LNCaP clone FGC (cell line): ENCODE measurements at regions not wholly inside any gene's neighbourhood (a gene's known extent, or its start where the extent isn't known, plus 50 kb on each side); places are given as distances from the start of the nearest gene placed in this dataset.

Experiments used
- DNase-seq: peaks from one replicate; pipeline ENCODE4 v3.0.0-alpha.2; 2011; ENCODE audit warnings: low read depth
- H3K4me3 ChIP-seq: 2 replicates; pipeline ENCODE4 v1.5.1; 2011; ENCODE audit warnings: mild to moderate bottlenecking, low read depth, low read length, control low read depth
- TF ChIP-seq, protein P1 (sequence below): IDR thresholded peaks from 2 replicates; pipeline ENCODE4 v1.5.1; 2012; ENCODE audit warnings: mild to moderate bottlenecking; ENCODE audit not compliant: control insufficient read depth, insufficient read depth; ENCODE audit errors: extremely low read depth

DNA sequence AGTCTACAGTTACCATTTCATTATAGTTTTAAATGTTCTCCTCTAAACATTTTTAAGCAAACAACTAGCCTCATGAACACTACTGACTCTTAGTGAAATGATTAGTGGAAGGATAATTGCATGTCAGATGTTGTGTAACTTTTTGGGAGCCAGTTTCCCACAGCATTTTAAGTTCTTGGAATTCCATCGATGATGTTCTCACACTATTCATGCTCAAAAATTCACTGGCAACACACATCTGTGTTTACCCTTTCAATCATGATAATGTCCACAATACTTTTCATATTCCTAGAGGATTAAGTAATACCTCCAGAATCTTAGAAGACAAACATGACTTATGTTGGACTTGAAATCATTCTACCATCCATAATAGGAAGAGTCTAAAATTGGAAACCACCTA lies 678.1 kb upstream of the ID4 start:
- TF ChIP-seq, protein P1, sequence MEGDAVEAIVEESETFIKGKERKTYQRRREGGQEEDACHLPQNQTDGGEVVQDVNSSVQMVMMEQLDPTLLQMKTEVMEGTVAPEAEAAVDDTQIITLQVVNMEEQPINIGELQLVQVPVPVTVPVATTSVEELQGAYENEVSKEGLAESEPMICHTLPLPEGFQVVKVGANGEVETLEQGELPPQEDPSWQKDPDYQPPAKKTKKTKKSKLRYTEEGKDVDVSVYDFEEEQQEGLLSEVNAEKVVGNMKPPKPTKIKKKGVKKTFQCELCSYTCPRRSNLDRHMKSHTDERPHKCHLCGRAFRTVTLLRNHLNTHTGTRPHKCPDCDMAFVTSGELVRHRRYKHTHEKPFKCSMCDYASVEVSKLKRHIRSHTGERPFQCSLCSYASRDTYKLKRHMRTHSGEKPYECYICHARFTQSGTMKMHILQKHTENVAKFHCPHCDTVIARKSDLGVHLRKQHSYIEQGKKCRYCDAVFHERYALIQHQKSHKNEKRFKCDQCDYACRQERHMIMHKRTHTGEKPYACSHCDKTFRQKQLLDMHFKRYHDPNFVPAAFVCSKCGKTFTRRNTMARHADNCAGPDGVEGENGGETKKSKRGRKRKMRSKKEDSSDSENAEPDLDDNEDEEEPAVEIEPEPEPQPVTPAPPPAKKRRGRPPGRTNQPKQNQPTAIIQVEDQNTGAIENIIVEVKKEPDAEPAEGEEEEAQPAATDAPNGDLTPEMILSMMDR = no peak
- no peak overlapping the region for H3K4me3 ChIP-seq
- DNase-seq = no peak

DNA sequence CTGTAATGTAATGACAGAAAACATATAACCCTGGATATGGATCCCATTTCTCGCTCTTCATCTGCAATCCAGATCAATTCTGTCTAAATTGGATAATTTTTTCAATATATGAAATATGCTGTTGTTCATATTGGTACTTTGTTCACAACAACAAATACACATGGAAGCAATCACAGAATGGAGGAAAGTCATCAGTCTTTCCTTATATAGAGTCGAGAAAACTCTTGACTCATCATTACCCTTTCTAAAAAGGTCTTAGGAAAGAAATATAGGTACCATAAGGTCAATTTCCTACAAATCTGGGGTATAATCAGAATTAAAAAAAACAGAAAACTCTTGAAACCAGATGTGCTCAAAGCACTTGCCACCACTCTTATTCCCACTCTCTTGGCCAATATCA lies 677.6 kb upstream of the ID4 start:
- no peak for DNase-seq
- TF ChIP-seq, protein P1 = no peak
- H3K4me3 ChIP-seq = no peak overlapping the region

DNA sequence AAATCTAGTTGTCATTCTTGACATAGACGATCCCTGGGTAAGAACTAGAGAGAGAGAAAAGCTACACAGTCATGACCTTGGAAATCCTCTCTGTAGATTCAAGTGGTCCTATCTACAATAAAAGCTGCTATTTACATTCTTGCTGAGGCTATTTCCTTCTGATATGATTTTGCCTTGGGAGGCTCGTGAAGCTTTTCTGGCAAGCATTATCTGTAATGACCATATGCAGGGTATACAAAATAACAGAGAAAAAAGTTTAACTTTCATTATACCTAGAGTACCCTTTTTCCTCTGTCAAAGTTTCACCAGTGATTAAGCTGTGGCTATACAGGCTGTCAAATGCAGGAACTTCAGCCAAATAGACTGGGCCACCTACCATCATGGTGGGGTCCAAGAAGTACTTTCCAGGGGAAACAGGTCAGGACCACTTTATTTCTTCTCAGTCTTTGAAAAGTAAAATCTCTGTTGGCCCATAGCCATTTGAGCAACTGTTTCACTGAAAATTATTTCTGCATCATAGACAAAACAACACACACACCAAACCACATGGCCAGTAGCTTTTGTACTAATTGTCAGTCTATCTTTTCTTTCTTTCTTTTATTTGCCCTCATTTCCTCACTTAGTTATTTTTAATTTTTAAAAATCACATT lies 677.0 kb upstream of the ID4 start:
- TF ChIP-seq, protein P1 = no peak
- no peak for DNase-seq
- H3K4me3 ChIP-seq = no peak overlapping the region

DNA sequence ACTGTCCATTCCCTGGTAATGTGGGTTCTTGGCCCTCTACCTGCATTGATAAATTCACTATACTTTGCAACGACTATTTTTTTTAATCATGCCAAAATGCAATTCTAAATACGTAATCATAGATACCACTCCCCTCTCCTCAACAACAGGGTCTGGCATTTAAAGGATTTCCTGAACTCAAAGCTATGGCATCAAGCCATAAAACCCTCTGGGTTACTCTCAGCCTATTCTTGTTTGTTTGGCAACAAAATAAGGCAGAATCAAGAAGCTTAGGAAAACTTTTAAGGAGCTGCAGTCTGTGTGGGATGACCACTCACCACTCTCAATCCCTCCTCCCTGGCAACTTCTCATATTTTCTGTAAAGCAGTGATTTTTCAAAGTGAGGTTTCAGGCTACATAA lies 669.9 kb upstream of the ID4 start:
- TF ChIP-seq, protein P1 = no peak
- no peak overlapping the region for H3K4me3 ChIP-seq
- DNase-seq = no peak

DNA sequence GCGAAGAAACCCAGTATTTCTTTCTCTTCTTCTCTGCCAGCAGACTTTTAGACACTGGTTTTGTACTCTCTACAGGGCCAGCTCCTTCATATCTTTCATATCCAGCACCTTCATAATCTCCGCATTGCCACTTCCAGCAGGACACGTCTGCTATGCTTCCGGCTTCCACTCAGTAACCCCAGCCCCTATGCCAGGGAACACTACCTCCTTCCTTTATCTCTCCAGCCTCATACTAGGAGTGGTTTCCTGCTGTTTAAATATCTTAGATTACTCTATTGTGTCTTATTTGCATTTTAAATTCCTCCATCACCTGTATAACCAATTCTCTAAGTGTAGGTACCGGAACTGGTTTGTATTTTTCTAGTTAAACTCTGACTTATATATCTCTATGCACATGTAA lies 667.8 kb upstream of the ID4 start:
- H3K4me3 ChIP-seq = no peak overlapping the region
- DNase-seq = no peak
- TF ChIP-seq, protein P1 = no peak

DNA sequence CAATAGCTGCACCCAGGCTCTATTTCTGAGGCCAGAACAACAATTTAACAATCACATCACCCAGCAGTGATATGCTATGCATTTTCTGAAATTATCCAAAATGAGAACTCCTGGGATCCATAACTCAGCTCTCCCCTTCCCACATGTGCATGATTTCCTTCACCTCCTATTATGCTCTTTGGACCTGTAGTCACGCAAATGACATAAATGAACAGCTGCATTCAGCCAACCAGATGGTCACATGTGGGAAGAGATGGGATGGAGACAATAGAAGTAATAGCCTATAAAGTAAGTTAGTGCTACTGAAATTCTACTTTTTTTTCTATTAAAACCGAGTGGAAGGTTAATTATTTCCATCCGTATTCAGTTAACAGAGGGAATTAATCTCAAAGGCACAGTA lies 662.1 kb upstream of the ID4 start:
- no peak for DNase-seq
- H3K4me3 ChIP-seq = no peak overlapping the region
- TF ChIP-seq, protein P1 = no peak

DNA sequence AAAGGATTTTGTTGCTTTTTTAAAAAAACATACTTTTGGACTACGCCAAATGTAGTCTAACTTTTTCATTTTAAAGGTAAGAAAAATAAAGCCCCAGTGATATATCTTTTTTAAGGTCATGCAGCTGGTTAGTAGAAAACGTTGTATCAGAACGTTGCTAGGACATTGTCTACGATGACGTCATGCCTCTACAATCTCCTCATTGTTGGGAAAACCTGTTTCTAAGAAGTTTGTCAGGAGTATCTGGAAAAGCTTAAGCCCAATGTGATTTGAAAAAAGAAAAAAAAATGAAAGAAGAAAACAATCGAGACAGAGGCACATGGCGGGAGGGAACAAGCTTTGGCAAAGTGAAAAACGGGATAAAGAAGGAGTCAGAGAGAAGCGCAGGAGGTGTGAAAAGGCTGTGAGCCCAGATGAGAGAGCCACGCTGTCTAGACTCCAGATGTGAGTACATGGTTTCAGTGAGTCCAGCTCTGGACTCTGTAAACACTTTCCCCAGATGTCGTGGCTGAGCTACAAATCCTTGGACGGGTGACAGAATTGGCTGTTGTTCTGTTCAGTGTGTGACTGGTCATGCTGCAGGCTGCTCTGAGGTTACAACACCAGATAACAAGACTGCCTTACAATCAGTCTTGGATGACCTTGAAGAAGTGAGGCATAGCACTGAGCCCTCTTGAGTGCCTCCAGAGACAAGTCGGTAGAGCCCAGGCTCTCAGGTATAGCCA lies 656.7 kb upstream of the ID4 start:
- H3K4me3 ChIP-seq = no peak overlapping the region
- TF ChIP-seq, protein P1 = no peak
- DNase-seq = no peak
